Bronchial epithelial cell (primary cell): ENCODE measurements at regions not wholly inside any gene's neighbourhood (a gene's known extent, or its start where the extent isn't known, plus 50 kb on each side); places are given as distances from the start of the nearest gene placed in this dataset.

Source experiments
- DNase-seq: peaks from one replicate; pipeline ENCODE4 v3.0.0-alpha.2; 2010; ENCODE audit warnings: low read depth
- FAIRE-seq: peaks from 2 replicates; lab custom pipeline; 2011; peaks lifted over from hg19 to GRCh38; lab: Jason Lieb, UNC
- H3K27me3 ChIP-seq: 2 replicates; pipeline ENCODE4 v1.5.1; 2011; ENCODE audit warnings: low read length; ENCODE audit not compliant: control insufficient read depth, insufficient read depth
- H3K36me3 ChIP-seq: 2 replicates; pipeline ENCODE4 v1.5.1; 2011; ENCODE audit warnings: low read length; ENCODE audit not compliant: control insufficient read depth, insufficient read depth
- H3K4me3 ChIP-seq: 2 replicates; pipeline ENCODE4 v1.5.1; 2011; ENCODE audit warnings: mild to moderate bottlenecking, low read depth, low read length, control low read depth
- TF ChIP-seq, protein P1 (sequence below): IDR thresholded peaks from 2 replicates; pipeline ENCODE4 v1.5.1; 2011; ENCODE audit warnings: mild to moderate bottlenecking, moderate library complexity, low read length, control low read depth, inconsistent platforms; ENCODE audit not compliant: insufficient read depth, severe bottlenecking

DNA sequence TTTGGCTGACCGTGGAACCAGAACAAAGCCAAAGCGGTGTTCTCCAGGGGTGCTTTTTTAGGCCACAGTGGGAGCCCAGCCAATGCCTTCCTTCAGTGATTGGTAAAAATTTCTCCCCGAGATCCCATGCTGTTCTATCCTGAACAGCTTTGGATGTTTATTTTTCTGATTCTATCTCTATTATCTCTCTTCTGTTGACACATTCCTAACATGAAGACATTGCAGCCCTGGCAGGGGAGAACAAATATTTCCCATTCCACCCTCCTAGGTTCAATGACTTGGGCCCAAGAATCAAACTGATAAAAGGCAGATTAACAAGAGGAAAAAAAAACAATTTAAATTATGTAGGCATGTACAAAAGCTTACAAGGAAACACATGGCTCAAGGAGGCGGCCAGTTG is 162.7 kb downstream of the PFKFB3 start:
- H3K4me3 ChIP-seq = no peak overlapping the region
- no peak for FAIRE-seq
- no peaks in the 10 kb centered on the region for H3K36me3 ChIP-seq
- peaks cover 3% of the 10 kb centered on the region for H3K27me3 ChIP-seq
- TF ChIP-seq, protein P1, sequence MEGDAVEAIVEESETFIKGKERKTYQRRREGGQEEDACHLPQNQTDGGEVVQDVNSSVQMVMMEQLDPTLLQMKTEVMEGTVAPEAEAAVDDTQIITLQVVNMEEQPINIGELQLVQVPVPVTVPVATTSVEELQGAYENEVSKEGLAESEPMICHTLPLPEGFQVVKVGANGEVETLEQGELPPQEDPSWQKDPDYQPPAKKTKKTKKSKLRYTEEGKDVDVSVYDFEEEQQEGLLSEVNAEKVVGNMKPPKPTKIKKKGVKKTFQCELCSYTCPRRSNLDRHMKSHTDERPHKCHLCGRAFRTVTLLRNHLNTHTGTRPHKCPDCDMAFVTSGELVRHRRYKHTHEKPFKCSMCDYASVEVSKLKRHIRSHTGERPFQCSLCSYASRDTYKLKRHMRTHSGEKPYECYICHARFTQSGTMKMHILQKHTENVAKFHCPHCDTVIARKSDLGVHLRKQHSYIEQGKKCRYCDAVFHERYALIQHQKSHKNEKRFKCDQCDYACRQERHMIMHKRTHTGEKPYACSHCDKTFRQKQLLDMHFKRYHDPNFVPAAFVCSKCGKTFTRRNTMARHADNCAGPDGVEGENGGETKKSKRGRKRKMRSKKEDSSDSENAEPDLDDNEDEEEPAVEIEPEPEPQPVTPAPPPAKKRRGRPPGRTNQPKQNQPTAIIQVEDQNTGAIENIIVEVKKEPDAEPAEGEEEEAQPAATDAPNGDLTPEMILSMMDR = no peak
- DNase-seq = no peak
